A549 (cell line): ENCODE measurements at regions not wholly inside any gene's neighbourhood (a gene's known extent, or its start where the extent isn't known, plus 50 kb on each side); places are given as distances from the start of the nearest gene placed in this dataset.
A peak's percentile ranks its signal among the peaks of the same experiment; 100 is the strongest.

Experiments used
- ATAC-seq, 2 experiments: fragments of 200-7000 bp in 1 of 2; fragments of >200 bp in 1 of 2; cut with Nextera tagmentation in 1 of 2; cut with Tn5 transposase in 1 of 2; 3 replicates each; pipeline versions ENCODE4 v1.8.0 to v1.9.1; 2018 to 2020; ENCODE audit warnings: mild to moderate bottlenecking in 1 of 2, moderate library complexity in 1 of 2
- CTCF ChIA-PET: fragments of 300-600 bp; sonication (Branson Sonifier 250); formaldehyde crosslinking; extraction: SDS; loops from one replicate; lab custom pipeline; 2021; ENCODE audit warnings: antibody characterized with exemption, inconsistent platforms; lab: Yijun Ruan, JAX
- POLR2A ChIA-PET: fragments of 350-600 bp; formaldehyde crosslinking; extraction: SDS; loops from one replicate; lab custom pipeline; 2021; ENCODE audit warnings: antibody characterized with exemption, inconsistent platforms; lab: Yijun Ruan, JAX
- DNase-seq, 2 experiments: peaks; one replicate each; pipeline versions ENCODE4 v3.0.0 to v3.0.0-alpha.2; 2011 to 2016; ENCODE audit warnings: low read depth in 1 of 2, low spot score in 1 of 2
- FAIRE-seq: peaks from 2 replicates; lab custom pipeline; 2011; peaks lifted over from hg19 to GRCh38; lab: Jason Lieb, UNC
- H3K27ac ChIP-seq, 2 experiments: fragments of >200 bp; sonication (Bioruptor Twin); formaldehyde crosslinking; 3 replicates each; pipeline ENCODE4 v1.5.1; 2016 to 2017
- H3K4me1 ChIP-seq: fragments of >200 bp; sonication (Bioruptor Twin); formaldehyde crosslinking; 3 replicates; pipeline ENCODE4 v1.6.1; 2016
- H3K4me2 ChIP-seq: fragments of >200 bp; sonication (Bioruptor Twin); formaldehyde crosslinking; 3 replicates; pipeline ENCODE4 v1.6.1; 2016
- H3K4me3 ChIP-seq: fragments of >200 bp; sonication (Bioruptor Twin); formaldehyde crosslinking; 3 replicates; pipeline ENCODE4 v1.5.1; 2016
- H3K9me3 ChIP-seq: fragments of >200 bp; sonication (Bioruptor Twin); formaldehyde crosslinking; 3 replicates; pipeline ENCODE4 v1.6.1; 2016
- CBX2 ChIP-seq: fragments of 200-600 bp; sonication (generic); IDR thresholded peaks from 2 replicates; pipeline ENCODE4 v1.6.1; 2016; ENCODE audit warnings: low read depth, mild to moderate bottlenecking, borderline replicate concordance
- CEBPB ChIP-seq, 2 experiments: fragments of >200 bp in 1 of 2; sonication (Bioruptor Twin) in 1 of 2; formaldehyde crosslinking in 1 of 2; IDR thresholded peaks; 2 replicates each; pipeline ENCODE4 v1.6.1; 2012 to 2016
- EHF ChIP-seq: fragments of 250-450 bp; sonication (Bioruptor Pico); IDR thresholded peaks from 2 replicates; pipeline ENCODE4 v1.5.0; 2020; ENCODE audit warnings: mild to moderate bottlenecking
- FOSB ChIP-seq: fragments of 250-450 bp; sonication (Bioruptor Pico); IDR thresholded peaks from 2 replicates; pipeline ENCODE4 v1.5.0; 2020; ENCODE audit warnings: mild to moderate bottlenecking, moderate library complexity
- FOXS1 ChIP-seq: fragments of 250-450 bp; sonication (Bioruptor Pico); IDR thresholded peaks from 2 replicates; pipeline ENCODE4 v1.5.0; 2020; ENCODE audit warnings: mild to moderate bottlenecking, moderate library complexity
- GATA3 ChIP-seq: IDR thresholded peaks from 2 replicates; pipeline ENCODE4 v1.6.1; 2012; ENCODE audit warnings: borderline replicate concordance
- HOXA7 ChIP-seq: fragments of 250-450 bp; sonication (Bioruptor Pico); IDR thresholded peaks from 2 replicates; pipeline ENCODE4 v1.5.0; 2020; ENCODE audit warnings: mild to moderate bottlenecking, moderate library complexity
- JUN ChIP-seq, 2 experiments: fragments of >200 bp; sonication (Bioruptor Twin); formaldehyde crosslinking; IDR thresholded peaks; 2 replicates in 1 of 2; 3 replicates in 1 of 2; pipeline ENCODE4 v1.6.1; 2016 to 2017
- MAZ ChIP-seq: fragments of 150-350 bp; IDR thresholded peaks from 2 replicates; pipeline ENCODE4 v1.6.1; 2014; ENCODE audit warnings: antibody characterized with exemption, low read depth, low read length, borderline replicate concordance
- POLR2AphosphoS2 ChIP-seq: conservative IDR thresholded peaks from 2 replicates; pipeline ENCODE4 v1.6.1; 2012; ENCODE audit warnings: low read length, improper control_type of control experiment, inconsistent platforms
- RAD21 ChIP-seq, 2 experiments: fragments of >200 bp in 1 of 2; sonication (Bioruptor Twin) in 1 of 2; formaldehyde crosslinking in 1 of 2; IDR thresholded peaks in 1 of 2; conservative IDR thresholded peaks in 1 of 2; 2 replicates in 1 of 2; 3 replicates in 1 of 2; pipeline ENCODE4 v1.6.1; 2012 to 2018; ENCODE audit warnings: inconsistent platforms in 1 of 2
- RFX5 ChIP-seq: fragments of 450-650 bp; IDR thresholded peaks from 2 replicates; pipeline ENCODE4 v1.7.1; 2014; ENCODE audit warnings: antibody characterized with exemption, mild to moderate bottlenecking, moderate library complexity
- TFCP2L1 ChIP-seq: fragments of 250-450 bp; sonication (Bioruptor Pico); IDR thresholded peaks from 2 replicates; pipeline ENCODE4 v1.5.0; 2021; ENCODE audit warnings: mild to moderate bottlenecking
- TP53 ChIP-seq: fragments of 250-450 bp; sonication (Bioruptor Pico); IDR thresholded peaks from 2 replicates; pipeline ENCODE4 v1.5.0; 2021; ENCODE audit warnings: mild to moderate bottlenecking, moderate library complexity
- ZFP36 ChIP-seq: fragments of 450-650 bp; IDR thresholded peaks from 2 replicates; pipeline ENCODE4 v1.6.1; 2014; ENCODE audit warnings: borderline replicate concordance; ENCODE audit not compliant: partially characterized antibody
- ZSCAN20 ChIP-seq: fragments of 250-450 bp; sonication (Bioruptor Pico); IDR thresholded peaks from 2 replicates; pipeline ENCODE4 v1.8.0; 2022; ENCODE audit warnings: mild to moderate bottlenecking, moderate library complexity
- WGBS: methylation state at CpG from one replicate; pipeline ENCODE4 v1.1.6; 2017; ENCODE audit errors: missing lambda C conversion rate; 5-methylcytosine and 5-hydroxymethylcytosine counted together
- TF ChIP-seq, protein P1 (sequence below): fragments of 250-450 bp; sonication (Bioruptor Pico); IDR thresholded peaks from 2 replicates; pipeline ENCODE4 v1.5.0; 2020; ENCODE audit warnings: low read depth, mild to moderate bottlenecking, moderate library complexity
- TF ChIP-seq, protein P2 (sequence below): fragments of >200 bp; sonication (Bioruptor Twin); formaldehyde crosslinking; IDR thresholded peaks from 3 replicates; pipeline ENCODE4 v1.6.1; 2016
- TF ChIP-seq, protein P3 (sequence below): IDR thresholded peaks from 2 replicates; pipeline ENCODE4 v1.6.1; 2012
- TF ChIP-seq, protein P4 (sequence below): fragments of 250-450 bp; sonication (Bioruptor Pico); IDR thresholded peaks from 2 replicates; pipeline ENCODE4 v1.5.0; 2021; ENCODE audit warnings: mild to moderate bottlenecking, moderate library complexity, borderline replicate concordance
- TF ChIP-seq, protein P5 (sequence below): fragments of 200-600 bp; sonication (generic); IDR thresholded peaks from 2 replicates; pipeline ENCODE4 v1.6.1; 2016; ENCODE audit warnings: antibody characterized with exemption, mild to moderate bottlenecking, moderate library complexity

DNA sequence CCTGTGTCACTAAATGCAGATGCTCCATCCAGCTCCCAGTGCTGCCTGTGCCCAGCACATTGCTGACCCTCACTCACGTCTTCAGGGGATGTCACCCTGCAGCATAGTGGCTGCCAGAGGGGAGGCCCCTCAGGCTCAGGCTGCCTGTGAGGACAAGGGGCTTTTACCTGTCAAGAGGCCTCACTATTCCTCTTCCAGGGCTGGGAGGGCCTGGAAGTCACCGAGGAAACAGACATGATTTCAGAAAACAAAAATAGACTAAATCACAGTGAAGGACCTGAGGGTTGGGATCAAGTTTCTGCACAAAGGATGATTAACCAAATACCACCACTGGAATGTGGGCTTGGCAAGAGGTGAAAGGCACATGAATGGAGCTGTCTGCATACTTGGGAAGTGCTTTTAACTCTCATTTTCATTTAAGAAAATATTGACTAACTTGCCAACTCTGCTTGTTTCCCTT is 1202.3 kb downstream of the BCL11B start:
- Histone ChIP-seq H3K4me3 (no peak overlapping the region), H3K4me1 (no peaks in the 10 kb centered on the region), H3K27ac (no peak overlapping the region), H3K9me3 (no peaks in the 10 kb centered on the region), H3K4me2 (no peak overlapping the region)
- ATAC-seq = no peak
- DNase-seq = peak in 1 of 2 experiments; percentile 4
- 0% methylated on average over 1 of the region's 2 CpGs for WGBS
- CTCF ChIA-PET = no interaction called here
- no peak for TF ChIP-seq FOSB (CRISPR knock-in tag)
- TF ChIP-seq RAD21 (conservative IDR thresholded peaks at IDR 0.05 in 1 of 2, IDR thresholded peaks at IDR 0.05 in 1 of 2) = no peak
- TF ChIP-seq CBX2 = no peak
- TF ChIP-seq, protein P1, sequence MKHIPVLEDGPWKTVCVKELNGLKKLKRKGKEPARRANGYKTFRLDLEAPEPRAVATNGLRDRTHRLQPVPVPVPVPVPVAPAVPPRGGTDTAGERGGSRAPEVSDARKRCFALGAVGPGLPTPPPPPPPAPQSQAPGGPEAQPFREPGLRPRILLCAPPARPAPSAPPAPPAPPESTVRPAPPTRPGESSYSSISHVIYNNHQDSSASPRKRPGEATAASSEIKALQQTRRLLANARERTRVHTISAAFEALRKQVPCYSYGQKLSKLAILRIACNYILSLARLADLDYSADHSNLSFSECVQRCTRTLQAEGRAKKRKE (CRISPR knock-in tag) = no peak
- TF ChIP-seq HOXA7 (CRISPR knock-in tag) = no peak
- no peak for TF ChIP-seq MAZ
- TF ChIP-seq EHF (CRISPR knock-in tag) = no peak
- FAIRE-seq = no peak
- POLR2A ChIA-PET = no interaction called here

DNA sequence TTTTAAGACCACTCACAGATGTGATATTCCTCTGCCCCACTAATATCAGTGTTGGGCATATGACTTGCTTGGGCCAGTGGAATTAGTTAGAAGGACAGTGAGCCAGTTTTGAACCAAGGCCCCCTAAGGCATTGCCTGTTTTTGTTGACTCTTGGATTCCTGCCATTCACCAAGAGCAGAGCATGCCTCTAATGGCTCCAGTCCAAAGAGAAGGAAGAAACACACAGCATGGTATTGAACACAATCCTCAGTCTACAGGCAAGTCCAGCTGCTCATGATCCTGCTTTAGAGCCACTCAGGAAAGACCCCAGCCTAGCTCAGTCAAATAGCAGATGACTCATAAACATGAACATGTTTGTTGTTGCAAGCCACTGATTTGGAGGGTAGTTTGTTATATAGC is 1201.5 kb downstream of the BCL11B start:
- no peaks in the 10 kb centered on the region for H3K4me1 ChIP-seq
- DNase-seq = no peak
- TF ChIP-seq FOXS1 (CRISPR knock-in tag) (no peak), ZSCAN20 (CRISPR knock-in tag) (no peak), TFCP2L1 (CRISPR knock-in tag) (no peak), TP53 (CRISPR knock-in tag) (no peak), MAZ (no peak), JUN (IDR thresholded peaks at IDR 0.05) (no peak), POLR2AphosphoS2 (no peak), FOSB (CRISPR knock-in tag) (no peak), GATA3 (no peak), ZFP36 (no peak), RFX5 (no peak), CEBPB (IDR thresholded peaks at IDR 0.05) (no peak), EHF (CRISPR knock-in tag) (no peak), HOXA7 (CRISPR knock-in tag) (no peak)
- TF ChIP-seq, protein P2, sequence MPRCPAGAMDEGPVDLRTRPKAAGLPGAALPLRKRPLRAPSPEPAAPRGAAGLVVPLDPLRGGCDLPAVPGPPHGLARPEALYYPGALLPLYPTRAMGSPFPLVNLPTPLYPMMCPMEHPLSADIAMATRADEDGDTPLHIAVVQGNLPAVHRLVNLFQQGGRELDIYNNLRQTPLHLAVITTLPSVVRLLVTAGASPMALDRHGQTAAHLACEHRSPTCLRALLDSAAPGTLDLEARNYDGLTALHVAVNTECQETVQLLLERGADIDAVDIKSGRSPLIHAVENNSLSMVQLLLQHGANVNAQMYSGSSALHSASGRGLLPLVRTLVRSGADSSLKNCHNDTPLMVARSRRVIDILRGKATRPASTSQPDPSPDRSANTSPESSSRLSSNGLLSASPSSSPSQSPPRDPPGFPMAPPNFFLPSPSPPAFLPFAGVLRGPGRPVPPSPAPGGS = no peak
- TF ChIP-seq, protein P3, sequence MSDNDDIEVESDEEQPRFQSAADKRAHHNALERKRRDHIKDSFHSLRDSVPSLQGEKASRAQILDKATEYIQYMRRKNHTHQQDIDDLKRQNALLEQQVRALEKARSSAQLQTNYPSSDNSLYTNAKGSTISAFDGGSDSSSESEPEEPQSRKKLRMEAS = no peak
- TF ChIP-seq, protein P4, sequence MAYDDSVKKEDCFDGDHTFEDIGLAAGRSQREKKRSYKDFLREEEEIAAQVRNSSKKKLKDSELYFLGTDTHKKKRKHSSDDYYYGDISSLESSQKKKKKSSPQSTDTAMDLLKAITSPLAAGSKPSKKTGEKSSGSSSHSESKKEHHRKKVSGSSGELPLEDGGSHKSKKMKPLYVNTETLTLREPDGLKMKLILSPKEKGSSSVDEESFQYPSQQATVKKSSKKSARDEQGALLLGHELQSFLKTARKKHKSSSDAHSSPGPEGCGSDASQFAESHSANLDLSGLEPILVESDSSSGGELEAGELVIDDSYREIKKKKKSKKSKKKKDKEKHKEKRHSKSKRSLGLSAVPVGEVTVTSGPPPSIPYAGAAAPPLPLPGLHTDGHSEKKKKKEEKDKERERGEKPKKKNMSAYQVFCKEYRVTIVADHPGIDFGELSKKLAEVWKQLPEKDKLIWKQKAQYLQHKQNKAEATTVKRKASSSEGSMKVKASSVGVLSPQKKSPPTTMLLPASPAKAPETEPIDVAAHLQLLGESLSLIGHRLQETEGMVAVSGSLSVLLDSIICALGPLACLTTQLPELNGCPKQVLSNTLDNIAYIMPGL (CRISPR knock-in tag) = no peak
- TF ChIP-seq, protein P5, sequence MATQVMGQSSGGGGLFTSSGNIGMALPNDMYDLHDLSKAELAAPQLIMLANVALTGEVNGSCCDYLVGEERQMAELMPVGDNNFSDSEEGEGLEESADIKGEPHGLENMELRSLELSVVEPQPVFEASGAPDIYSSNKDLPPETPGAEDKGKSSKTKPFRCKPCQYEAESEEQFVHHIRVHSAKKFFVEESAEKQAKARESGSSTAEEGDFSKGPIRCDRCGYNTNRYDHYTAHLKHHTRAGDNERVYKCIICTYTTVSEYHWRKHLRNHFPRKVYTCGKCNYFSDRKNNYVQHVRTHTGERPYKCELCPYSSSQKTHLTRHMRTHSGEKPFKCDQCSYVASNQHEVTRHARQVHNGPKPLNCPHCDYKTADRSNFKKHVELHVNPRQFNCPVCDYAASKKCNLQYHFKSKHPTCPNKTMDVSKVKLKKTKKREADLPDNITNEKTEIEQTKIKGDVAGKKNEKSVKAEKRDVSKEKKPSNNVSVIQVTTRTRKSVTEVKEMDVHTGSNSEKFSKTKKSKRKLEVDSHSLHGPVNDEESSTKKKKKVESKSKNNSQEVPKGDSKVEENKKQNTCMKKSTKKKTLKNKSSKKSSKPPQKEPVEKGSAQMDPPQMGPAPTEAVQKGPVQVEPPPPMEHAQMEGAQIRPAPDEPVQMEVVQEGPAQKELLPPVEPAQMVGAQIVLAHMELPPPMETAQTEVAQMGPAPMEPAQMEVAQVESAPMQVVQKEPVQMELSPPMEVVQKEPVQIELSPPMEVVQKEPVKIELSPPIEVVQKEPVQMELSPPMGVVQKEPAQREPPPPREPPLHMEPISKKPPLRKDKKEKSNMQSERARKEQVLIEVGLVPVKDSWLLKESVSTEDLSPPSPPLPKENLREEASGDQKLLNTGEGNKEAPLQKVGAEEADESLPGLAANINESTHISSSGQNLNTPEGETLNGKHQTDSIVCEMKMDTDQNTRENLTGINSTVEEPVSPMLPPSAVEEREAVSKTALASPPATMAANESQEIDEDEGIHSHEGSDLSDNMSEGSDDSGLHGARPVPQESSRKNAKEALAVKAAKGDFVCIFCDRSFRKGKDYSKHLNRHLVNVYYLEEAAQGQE = no peak
- H3K4me2 ChIP-seq = no peak overlapping the region
- no peak overlapping the region for H3K27ac ChIP-seq
- H3K4me3 ChIP-seq = no peak overlapping the region
- H3K9me3 ChIP-seq = no peaks in the 10 kb centered on the region
- ChIA-PET POLR2A (no interaction called here), CTCF (no interaction called here)
- FAIRE-seq = no peak
- no peak for ATAC-seq
